CD14-positive monocyte (primary cell): ENCODE measurements at regions not wholly inside any gene's neighbourhood (a gene's known extent, or its start where the extent isn't known, plus 50 kb on each side); places are given as distances from the start of the nearest gene placed in this dataset.

Source experiments
- DNase-seq, 3 donors: peaks; one replicate each; pipeline ENCODE4 v3.0.0-alpha.2; 2011 to 2022
- H2AFZ ChIP-seq: 2 replicates; pipeline ENCODE4 v1.6.0; 2012; ENCODE audit warnings: mild to moderate bottlenecking, low read depth, low read length, inconsistent platforms; ENCODE audit not compliant: insufficient read depth, poor library complexity, severe bottlenecking
- H3K27ac ChIP-seq, 2 donors: 1 replicate in 1 of 2; 2 replicates in 1 of 2; pipeline ENCODE4 v1.5.1; 2012 to 2013; ENCODE audit warnings: low read length in 2 of 2, control low read depth in 1 of 2, inconsistent platforms in 1 of 2, low read depth in 1 of 2, mild to moderate bottlenecking in 1 of 2
- H3K27me3 ChIP-seq, 2 donors: one replicate each; pipeline versions ENCODE4 v1.6.0 to v1.6.1; 2011 to 2013; ENCODE audit warnings: low read length in 2 of 2; ENCODE audit not compliant: control insufficient read depth in 2 of 2, insufficient read depth in 2 of 2
- H3K36me3 ChIP-seq, 2 donors: replicated peaks in 1 of 2; 1 replicate in 1 of 2; 2 replicates in 1 of 2; pipeline versions ENCODE4 v1.5.1 to v1.6.1; 2012 to 2013; ENCODE audit warnings: low read length in 2 of 2, control low read depth in 1 of 2, inconsistent platforms in 1 of 2, mild to moderate bottlenecking in 1 of 2; ENCODE audit not compliant: insufficient read depth in 2 of 2, control insufficient read depth in 1 of 2
- H3K4me1 ChIP-seq, 2 donors: 1 replicate in 1 of 2; 2 replicates in 1 of 2; pipeline versions ENCODE4 v1.5.1 to v1.6.1; 2012 to 2013; ENCODE audit warnings: low read length in 2 of 2, control low read depth in 1 of 2, inconsistent platforms in 1 of 2, mild to moderate bottlenecking in 1 of 2, moderate library complexity in 1 of 2; ENCODE audit not compliant: insufficient read depth in 2 of 2, control insufficient read depth in 1 of 2
- H3K4me2 ChIP-seq: replicated peaks from 2 replicates; pipeline ENCODE3; 2012; ENCODE audit warnings: low read length, moderate library complexity, mild to moderate bottlenecking; ENCODE audit not compliant: poor library complexity, severe bottlenecking; ENCODE audit errors: extremely low read depth
- H3K4me3 ChIP-seq, 3 experiments: fragments of 200-600 bp in 1 of 3; sonication (generic) in 1 of 3; replicated peaks in 1 of 3; 1 replicate in 2 of 3; 2 replicates in 1 of 3; pipeline ENCODE4 v1.5.1; 2011 to 2013; ENCODE audit warnings: low read length in 3 of 3, mild to moderate bottlenecking in 3 of 3, control low read depth in 2 of 3, low read depth in 2 of 3, inconsistent platforms in 1 of 3, moderate library complexity in 1 of 3
- H3K79me2 ChIP-seq: 2 replicates; pipeline ENCODE4 v1.6.0; 2012; ENCODE audit warnings: mild to moderate bottlenecking, control low read depth, inconsistent platforms, low read length, moderate library complexity; ENCODE audit not compliant: insufficient read depth
- H3K9ac ChIP-seq: 2 replicates; pipeline ENCODE4 v1.6.0; 2017; ENCODE audit warnings: low read length, mild to moderate bottlenecking; ENCODE audit not compliant: insufficient read depth, poor library complexity, severe bottlenecking
- H3K9me3 ChIP-seq, 2 donors: replicated peaks in 1 of 2; 1 replicate in 1 of 2; 2 replicates in 1 of 2; pipeline versions ENCODE4 v1.5.1 to v1.6.1; 2012 to 2013; ENCODE audit warnings: low read length in 2 of 2, control low read depth in 1 of 2; ENCODE audit not compliant: control insufficient read depth in 1 of 2, insufficient read depth in 1 of 2
- H4K20me1 ChIP-seq: 2 replicates; pipeline ENCODE4 v1.6.0; 2012; ENCODE audit warnings: mild to moderate bottlenecking, low read length, control low read depth, moderate library complexity; ENCODE audit not compliant: insufficient read depth
- H3K27ac Mint-ChIP-seq, 7 donors: one replicate each; pipeline ENCODE4 v1.8.0; 2020; ENCODE audit warnings: mild to moderate bottlenecking in 7 of 7, mixed read lengths in 7 of 7, moderate library complexity in 6 of 7, inconsistent platforms in 2 of 7
- H3K27me3 Mint-ChIP-seq, 3 donors: one replicate each; pipeline ENCODE4 v1.8.0; 2021 to 2022; ENCODE audit warnings: low read depth in 3 of 3, mild to moderate bottlenecking in 3 of 3, mixed read lengths in 3 of 3, moderate library complexity in 3 of 3, inconsistent platforms in 1 of 3
- H3K36me3 Mint-ChIP-seq, 2 donors: one replicate each; pipeline ENCODE4 v1.8.0; 2020; ENCODE audit warnings: mixed read lengths in 2 of 2, inconsistent platforms in 1 of 2, mild to moderate bottlenecking in 1 of 2
- H3K4me1 Mint-ChIP-seq: one replicate; pipeline ENCODE4 v1.8.0; 2020; ENCODE audit warnings: mild to moderate bottlenecking, mixed read lengths
- H3K4me3 Mint-ChIP-seq, 2 donors: one replicate each; pipeline ENCODE4 v1.8.0; 2020; ENCODE audit warnings: mild to moderate bottlenecking in 2 of 2, mixed read lengths in 2 of 2, moderate library complexity in 1 of 2
- H3K9me3 Mint-ChIP-seq, 7 donors: one replicate each; pipeline ENCODE4 v1.8.0; 2020 to 2022; ENCODE audit warnings: mixed read lengths in 7 of 7, mild to moderate bottlenecking in 6 of 7, moderate library complexity in 6 of 7, inconsistent platforms in 2 of 7
- CTCF ChIP-seq: fragments of 200-600 bp; IDR thresholded peaks from one replicate; pipeline ENCODE4 v1.8.0; 2022; ENCODE audit warnings: antibody characterized with exemption, mild to moderate bottlenecking
- WGBS: methylation state at CpG from one replicate; pipeline ENCODE4 v1.1.5; 2013; ENCODE audit warnings: missing lambda C conversion rate; ENCODE audit not compliant: insufficient coverage; 5-methylcytosine and 5-hydroxymethylcytosine counted together
- intact Hi-C, 2 donors: fragments of 100-400 bp; cut with micrococcal nuclease; formaldehyde crosslinking; loops; one replicate each; pipeline versions ENCODE4 v1.15.0 to v1.15.1; 2023

- Histone ChIP-seq H3K79me2 (no peaks in the 10 kb centered on the region), H4K20me1 (no peaks in the 10 kb centered on the region), H3K36me3 (no peaks in the 10 kb centered on the region), H3K27ac (no peak overlapping the region), H3K9me3 (no peaks in the 10 kb centered on the region), H3K4me3 (no peak overlapping the region), H3K4me1 (no peaks in the 10 kb centered on the region), H2AFZ (no peak overlapping the region), H3K4me2 (no peak overlapping the region), H3K27me3 (no peaks in the 10 kb centered on the region), H3K9ac (no peak overlapping the region)
- no peak for DNase-seq
- Mint-ChIP-seq H3K4me3 (no peak overlapping the region), H3K27ac (no peak overlapping the region), H3K4me1 (no peaks in the 10 kb centered on the region), H3K27me3 (peaks cover 0 to 4% (median 0%) of the 10 kb centered on the region in 3 donors), H3K36me3 (no peaks in the 10 kb centered on the region), H3K9me3 (peaks cover 0 to 8% (median 0%) of the 10 kb centered on the region in 7 donors)
- WGBS: no CpG with 5 or more reads among the region's 2 CpGs
- no peak for TF ChIP-seq CTCF
- intact Hi-C loops: no loop called here
Observed at GRCh38 chr4:75343333-75343732, 170.9 kb downstream of the RCHY1 start.

GRCh38 chr4:75340561-75340960 lies 173.6 kb downstream of the RCHY1 start:
- Histone ChIP-seq H3K27me3 (no peaks in the 10 kb centered on the region), H3K36me3 (no peaks in the 10 kb centered on the region), H4K20me1 (no peaks in the 10 kb centered on the region), H3K4me2 (no peak overlapping the region), H3K27ac (no peak overlapping the region), H3K79me2 (no peaks in the 10 kb centered on the region), H3K4me1 (no peaks in the 10 kb centered on the region), H2AFZ (no peak overlapping the region), H3K4me3 (no peak overlapping the region), H3K9ac (no peak overlapping the region), H3K9me3 (no peaks in the 10 kb centered on the region)
- no peak for TF ChIP-seq CTCF
- H3K27me3 Mint-ChIP-seq: peaks cover 0 to 2% (median 0%) of the 10 kb centered on the region in 3 donors
- H3K27ac Mint-ChIP-seq: no peak overlapping the region
- peaks cover 0 to 13% (median 2%) of the 10 kb centered on the region in 7 donors for H3K9me3 Mint-ChIP-seq
- DNase-seq: no peak
- no peak overlapping the region for H3K4me3 Mint-ChIP-seq
- no peaks in the 10 kb centered on the region for H3K36me3 Mint-ChIP-seq
- intact Hi-C loops: no loop called here
- no peaks in the 10 kb centered on the region for H3K4me1 Mint-ChIP-seq
